ENCODE measurements at regions not wholly inside any gene's neighbourhood (a gene's known extent, or its start where the extent isn't known, plus 50 kb on each side); places are given as distances from the start of the nearest gene placed in this dataset.

DNA sequence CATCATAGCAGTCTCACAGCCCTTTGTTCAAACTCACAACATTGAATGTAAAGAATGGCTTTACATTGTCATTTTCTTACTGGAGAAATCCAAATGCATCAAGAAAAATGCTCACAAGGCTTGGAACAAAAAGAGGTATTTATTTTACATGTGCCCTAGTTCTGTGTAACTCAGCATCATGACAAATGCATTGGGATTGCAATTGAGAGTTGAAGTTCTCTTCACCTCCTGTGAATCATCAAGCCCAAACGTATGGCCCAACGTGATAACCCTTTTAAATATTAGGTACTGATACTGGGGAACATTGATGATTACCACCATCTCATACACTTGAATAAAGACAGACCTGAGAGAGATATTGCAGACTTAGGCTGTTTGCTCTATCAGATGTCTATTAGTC lies 61.6 kb downstream of the GASK1B start (continued):
- TF ChIP-seq, protein P1, sequence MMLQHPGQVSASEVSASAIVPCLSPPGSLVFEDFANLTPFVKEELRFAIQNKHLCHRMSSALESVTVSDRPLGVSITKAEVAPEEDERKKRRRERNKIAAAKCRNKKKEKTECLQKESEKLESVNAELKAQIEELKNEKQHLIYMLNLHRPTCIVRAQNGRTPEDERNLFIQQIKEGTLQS (IDR thresholded peaks at IDR 0.05) = no peak
- TF ChIP-seq, protein P2, sequence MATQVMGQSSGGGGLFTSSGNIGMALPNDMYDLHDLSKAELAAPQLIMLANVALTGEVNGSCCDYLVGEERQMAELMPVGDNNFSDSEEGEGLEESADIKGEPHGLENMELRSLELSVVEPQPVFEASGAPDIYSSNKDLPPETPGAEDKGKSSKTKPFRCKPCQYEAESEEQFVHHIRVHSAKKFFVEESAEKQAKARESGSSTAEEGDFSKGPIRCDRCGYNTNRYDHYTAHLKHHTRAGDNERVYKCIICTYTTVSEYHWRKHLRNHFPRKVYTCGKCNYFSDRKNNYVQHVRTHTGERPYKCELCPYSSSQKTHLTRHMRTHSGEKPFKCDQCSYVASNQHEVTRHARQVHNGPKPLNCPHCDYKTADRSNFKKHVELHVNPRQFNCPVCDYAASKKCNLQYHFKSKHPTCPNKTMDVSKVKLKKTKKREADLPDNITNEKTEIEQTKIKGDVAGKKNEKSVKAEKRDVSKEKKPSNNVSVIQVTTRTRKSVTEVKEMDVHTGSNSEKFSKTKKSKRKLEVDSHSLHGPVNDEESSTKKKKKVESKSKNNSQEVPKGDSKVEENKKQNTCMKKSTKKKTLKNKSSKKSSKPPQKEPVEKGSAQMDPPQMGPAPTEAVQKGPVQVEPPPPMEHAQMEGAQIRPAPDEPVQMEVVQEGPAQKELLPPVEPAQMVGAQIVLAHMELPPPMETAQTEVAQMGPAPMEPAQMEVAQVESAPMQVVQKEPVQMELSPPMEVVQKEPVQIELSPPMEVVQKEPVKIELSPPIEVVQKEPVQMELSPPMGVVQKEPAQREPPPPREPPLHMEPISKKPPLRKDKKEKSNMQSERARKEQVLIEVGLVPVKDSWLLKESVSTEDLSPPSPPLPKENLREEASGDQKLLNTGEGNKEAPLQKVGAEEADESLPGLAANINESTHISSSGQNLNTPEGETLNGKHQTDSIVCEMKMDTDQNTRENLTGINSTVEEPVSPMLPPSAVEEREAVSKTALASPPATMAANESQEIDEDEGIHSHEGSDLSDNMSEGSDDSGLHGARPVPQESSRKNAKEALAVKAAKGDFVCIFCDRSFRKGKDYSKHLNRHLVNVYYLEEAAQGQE (IDR thresholded peaks at IDR 0.05) = no peak
- TF ChIP-seq SP1 (IDR thresholded peaks at IDR 0.05) (no peak), NR2F2 (IDR thresholded peaks at IDR 0.05) (no peak), HNF4A (conservative IDR thresholded peaks at IDR 0.05) (no peak)

DNA sequence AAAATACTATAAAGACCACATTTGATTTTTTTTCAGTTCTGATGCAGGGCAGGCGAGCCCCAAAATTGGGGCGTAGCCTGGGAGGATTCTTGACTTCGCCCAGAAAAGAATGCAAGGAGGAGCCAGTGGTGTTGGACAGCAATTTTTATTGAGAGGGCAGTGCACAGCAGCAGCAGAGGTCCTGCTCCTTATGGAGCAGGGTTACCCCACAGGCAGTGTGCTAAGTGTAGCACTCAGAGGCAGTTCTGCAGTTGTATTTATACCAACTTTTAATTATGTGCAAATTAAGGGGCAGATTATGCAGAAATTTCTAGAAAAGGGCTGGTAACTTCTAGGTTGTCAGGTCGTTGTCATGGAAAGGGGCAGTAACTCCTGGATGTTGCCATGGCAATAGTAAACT lies 69.9 kb downstream of the GASK1B start:
- no peaks in the 10 kb centered on the region for H3K4me1 ChIP-seq (ENCODE audit: control insufficient read depth in 4 of 4, insufficient read depth in 4 of 4, low read length in 3 of 4)
- DNase-seq (ENCODE audit: low spot score) = no peak
- WGBS = 69% methylated on average over 4 of the region's 4 CpGs
- no peak overlapping the region for H3K27ac ChIP-seq (ENCODE audit: low read depth in 1 of 2, low read length in 2 of 2)
- no peak overlapping the region for H3K4me3 ChIP-seq (ENCODE audit: low read depth in 1 of 3, low read length in 3 of 3)
- no peaks in the 10 kb centered on the region for H3K36me3 ChIP-seq (ENCODE audit: control insufficient read depth in 4 of 4, insufficient read depth in 3 of 4, low read depth in 1 of 4, low read length in 3 of 4)
- H3K9ac ChIP-seq (ENCODE audit: low read depth in 1 of 2, low read length in 2 of 2) = no peak overlapping the region
- no peak for TF ChIP-seq EGR1 (IDR thresholded peaks at IDR 0.05; ENCODE audit: low read depth in 2 of 2)
- TF ChIP-seq, protein P3, sequence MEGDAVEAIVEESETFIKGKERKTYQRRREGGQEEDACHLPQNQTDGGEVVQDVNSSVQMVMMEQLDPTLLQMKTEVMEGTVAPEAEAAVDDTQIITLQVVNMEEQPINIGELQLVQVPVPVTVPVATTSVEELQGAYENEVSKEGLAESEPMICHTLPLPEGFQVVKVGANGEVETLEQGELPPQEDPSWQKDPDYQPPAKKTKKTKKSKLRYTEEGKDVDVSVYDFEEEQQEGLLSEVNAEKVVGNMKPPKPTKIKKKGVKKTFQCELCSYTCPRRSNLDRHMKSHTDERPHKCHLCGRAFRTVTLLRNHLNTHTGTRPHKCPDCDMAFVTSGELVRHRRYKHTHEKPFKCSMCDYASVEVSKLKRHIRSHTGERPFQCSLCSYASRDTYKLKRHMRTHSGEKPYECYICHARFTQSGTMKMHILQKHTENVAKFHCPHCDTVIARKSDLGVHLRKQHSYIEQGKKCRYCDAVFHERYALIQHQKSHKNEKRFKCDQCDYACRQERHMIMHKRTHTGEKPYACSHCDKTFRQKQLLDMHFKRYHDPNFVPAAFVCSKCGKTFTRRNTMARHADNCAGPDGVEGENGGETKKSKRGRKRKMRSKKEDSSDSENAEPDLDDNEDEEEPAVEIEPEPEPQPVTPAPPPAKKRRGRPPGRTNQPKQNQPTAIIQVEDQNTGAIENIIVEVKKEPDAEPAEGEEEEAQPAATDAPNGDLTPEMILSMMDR (IDR thresholded peaks at IDR 0.05; ENCODE audit: low read depth, low read length, missing input control) = no peak
- H3K9me3 ChIP-seq (ENCODE audit: control insufficient read depth in 4 of 4, low read length in 3 of 4) = no peaks in the 10 kb centered on the region
- H3K27me3 ChIP-seq (ENCODE audit: control insufficient read depth in 4 of 4, insufficient read depth in 4 of 4, low read length in 3 of 4) = no peaks in the 10 kb centered on the region

DNA sequence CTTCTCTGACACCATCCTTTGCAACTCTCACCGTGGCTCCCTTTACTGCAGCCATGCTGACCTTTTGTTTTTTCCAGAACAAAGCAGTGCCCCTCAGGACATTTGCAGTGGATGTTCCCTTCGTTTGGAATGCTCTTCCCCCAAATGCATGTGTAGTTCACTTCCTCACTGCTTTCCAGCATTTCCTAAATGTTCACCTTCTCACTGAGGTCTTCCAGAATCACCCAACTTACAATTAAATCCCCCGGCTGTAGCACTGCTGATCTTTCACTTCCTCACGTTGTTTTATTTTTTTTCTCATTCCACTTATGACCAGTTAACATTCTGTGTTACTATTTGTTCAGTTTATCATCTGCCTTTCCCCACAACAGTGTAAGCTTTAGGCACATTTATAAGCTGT lies 73.1 kb downstream of the GASK1B start:
- Histone ChIP-seq H3K27ac (ENCODE audit: low read depth in 1 of 2, low read length in 2 of 2) (no peak overlapping the region), H3K27me3 (ENCODE audit: control insufficient read depth in 4 of 4, insufficient read depth in 4 of 4, low read length in 3 of 4) (no peaks in the 10 kb centered on the region), H3K9me3 (ENCODE audit: control insufficient read depth in 4 of 4, low read length in 3 of 4) (no peaks in the 10 kb centered on the region), H3K4me3 (ENCODE audit: low read depth in 1 of 3, low read length in 3 of 3) (no peak overlapping the region), H3K4me1 (ENCODE audit: control insufficient read depth in 4 of 4, insufficient read depth in 4 of 4, low read length in 3 of 4) (no peaks in the 10 kb centered on the region), H3K9ac (ENCODE audit: low read depth in 1 of 2, low read length in 2 of 2) (no peak overlapping the region), H3K36me3 (ENCODE audit: control insufficient read depth in 4 of 4, insufficient read depth in 3 of 4, low read depth in 1 of 4, low read length in 3 of 4) (no peaks in the 10 kb centered on the region)
- TF ChIP-seq SP1 (IDR thresholded peaks at IDR 0.05) = no peak
- TF ChIP-seq, protein P1 (IDR thresholded peaks at IDR 0.05) = no peak
- TF ChIP-seq FOXA2 (IDR thresholded peaks at IDR 0.05) = no peak
- no peak for TF ChIP-seq HNF4A (conservative IDR thresholded peaks at IDR 0.05)
- no peak for TF ChIP-seq EGR1 (IDR thresholded peaks at IDR 0.05; ENCODE audit: low read depth in 2 of 2)
- TF ChIP-seq, protein P4, sequence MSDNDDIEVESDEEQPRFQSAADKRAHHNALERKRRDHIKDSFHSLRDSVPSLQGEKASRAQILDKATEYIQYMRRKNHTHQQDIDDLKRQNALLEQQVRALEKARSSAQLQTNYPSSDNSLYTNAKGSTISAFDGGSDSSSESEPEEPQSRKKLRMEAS (IDR thresholded peaks at IDR 0.05) = no peak
- no peak for TF ChIP-seq GABPA (IDR thresholded peaks at IDR 0.05 in 1 of 2, conservative IDR thresholded peaks at IDR 0.05 in 1 of 2)
- no peak for TF ChIP-seq RXRA (IDR thresholded peaks at IDR 0.05)
- no peak for TF ChIP-seq FOXA1 (IDR thresholded peaks at IDR 0.05)
- TF ChIP-seq HNF4G (IDR thresholded peaks at IDR 0.05) = no peak
- WGBS = 41% methylated on average over 4 of the region's 4 CpGs
- no peak for DNase-seq (ENCODE audit: low spot score)
